HG03439 (cell line): ENCODE measurements at regions not wholly inside any gene's neighbourhood (a gene's known extent, or its start where the extent isn't known, plus 50 kb on each side); places are given as distances from the start of the nearest gene placed in this dataset.
"Not testable (repeated sequence)": the region's sequence is repeated elsewhere in the genome, so short reads cannot be mapped to it uniquely, and the experiment has no call there.

Source experiments
- ATAC-seq: cut with Tn5 transposase; IDR thresholded peaks from one replicate; pipeline ENCODE4 v1.9.1; 2021; ENCODE audit warnings: mild to moderate bottlenecking, moderate library complexity; ENCODE audit not compliant: unreplicated experiment

DNA sequence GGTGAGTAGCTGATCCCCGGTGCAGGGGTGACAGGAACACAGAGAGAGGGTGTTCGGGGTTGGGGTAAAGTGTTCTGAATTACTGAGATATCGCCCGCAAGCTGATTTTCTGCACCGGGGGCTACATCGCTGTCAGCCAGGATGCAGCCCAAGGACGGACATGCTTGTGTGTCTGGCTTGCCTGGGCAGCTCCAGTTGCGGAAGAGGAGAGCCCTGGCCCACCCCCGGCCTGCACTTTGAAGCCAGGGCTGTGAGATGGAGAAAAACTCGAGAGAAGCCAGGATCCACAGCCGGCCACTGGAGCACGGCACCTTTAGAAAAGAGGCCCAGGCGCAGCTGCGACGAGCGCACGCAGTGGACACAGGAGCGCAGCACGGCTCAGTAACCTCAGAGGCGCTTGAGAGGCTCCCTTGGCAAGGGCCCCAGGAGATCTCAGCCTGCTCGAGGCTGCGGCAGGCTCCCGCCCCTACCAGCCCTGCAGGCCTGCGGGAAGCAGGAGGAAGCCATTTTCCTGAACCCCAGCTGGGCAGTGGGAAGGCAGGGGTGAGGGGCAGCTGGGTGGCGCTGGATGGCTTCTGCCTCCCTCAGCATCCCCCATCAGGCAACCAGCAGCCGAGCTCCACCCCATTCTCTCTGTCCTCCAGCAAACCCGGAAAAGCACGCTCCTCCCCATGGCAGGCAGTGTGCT, 59.2 kb downstream of the C9orf50 start:
- no peak for ATAC-seq

DNA sequence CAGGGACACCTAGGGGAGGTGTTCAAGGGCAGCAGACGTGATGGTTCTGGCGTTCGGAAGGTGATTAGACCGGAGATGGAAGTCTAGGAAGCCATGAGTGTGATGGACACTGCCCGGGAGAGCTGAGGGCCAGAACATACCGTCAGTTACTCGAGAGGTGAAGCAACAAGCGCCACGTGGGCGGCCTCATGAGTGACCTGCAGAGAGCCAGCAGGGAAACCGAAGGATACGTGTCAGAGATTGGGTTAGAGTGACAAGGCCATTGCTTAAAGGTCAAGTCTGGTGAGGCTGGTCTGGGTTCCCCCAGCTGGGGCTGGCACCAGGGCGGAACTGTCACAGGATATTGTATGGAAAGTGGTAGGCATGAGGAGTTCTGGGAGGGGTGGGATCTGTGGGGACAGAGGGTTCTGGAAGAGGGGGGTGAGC, 60.0 kb downstream of the C9orf50 start:
- no peak for ATAC-seq

DNA sequence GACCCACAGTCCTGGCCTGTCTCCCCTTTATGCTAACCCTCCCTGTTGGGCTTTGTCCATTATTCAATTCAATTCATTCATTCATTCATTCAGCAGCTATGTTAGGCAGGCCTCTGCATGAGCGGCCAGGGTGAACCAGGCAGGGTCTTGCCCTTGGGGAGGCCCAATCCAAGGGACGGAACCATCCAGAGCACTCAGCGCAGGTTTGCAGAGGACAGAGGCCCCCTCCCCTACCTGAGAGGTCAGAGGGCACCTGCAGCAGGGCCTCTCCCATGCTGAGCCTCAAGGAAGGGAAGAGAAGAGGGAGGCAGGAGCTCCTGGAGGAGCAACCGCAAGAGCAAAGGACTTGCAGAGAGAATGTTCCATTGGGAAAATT, 61.4 kb downstream of the C9orf50 start:
- no peak for ATAC-seq

DNA sequence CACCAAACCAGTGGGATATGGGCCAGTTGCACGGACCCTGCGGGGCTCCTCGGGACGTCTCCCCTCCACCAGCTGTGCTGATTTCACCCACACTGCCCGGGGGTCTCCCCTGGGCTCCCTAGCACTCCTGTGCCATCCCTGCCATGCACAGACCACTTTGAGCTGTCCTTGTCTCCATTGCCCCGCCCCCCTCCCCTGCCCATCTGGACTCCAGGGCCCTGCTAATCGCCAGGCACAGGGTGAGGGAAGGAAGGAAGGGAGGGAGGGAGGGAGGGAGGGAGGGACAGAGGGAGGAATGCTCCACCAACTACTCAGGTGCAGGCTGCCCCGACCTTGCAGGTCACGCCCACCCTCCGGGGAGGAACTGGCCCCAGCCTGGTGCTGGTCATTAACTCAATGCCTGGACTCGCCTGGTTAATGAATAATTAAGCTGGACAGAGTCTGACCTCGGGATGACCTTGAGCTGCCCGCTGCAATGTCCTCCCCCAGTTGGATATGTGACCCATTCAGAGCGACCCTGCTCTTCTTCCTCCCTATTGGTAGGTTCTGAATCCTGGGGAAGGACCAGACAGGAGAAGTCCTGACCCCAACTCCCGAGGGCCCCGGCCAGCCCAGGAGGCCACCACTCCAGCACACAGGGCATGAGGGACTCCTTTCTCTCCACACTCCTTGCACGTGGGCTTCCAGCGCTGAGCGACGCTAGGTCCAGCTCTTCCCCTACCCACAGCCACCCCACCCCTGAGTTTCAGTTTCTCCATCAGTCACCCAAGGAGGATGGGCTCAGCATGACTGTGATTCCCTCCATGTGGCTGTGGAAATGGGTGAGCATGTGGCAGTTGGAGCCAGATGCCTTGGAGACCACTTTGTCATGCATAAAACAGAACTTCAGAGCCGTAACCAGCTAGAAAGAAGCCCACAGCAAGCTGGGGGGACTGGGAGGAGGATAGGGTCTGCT, 62.1 kb downstream of the C9orf50 start:
- ATAC-seq = no peak

DNA sequence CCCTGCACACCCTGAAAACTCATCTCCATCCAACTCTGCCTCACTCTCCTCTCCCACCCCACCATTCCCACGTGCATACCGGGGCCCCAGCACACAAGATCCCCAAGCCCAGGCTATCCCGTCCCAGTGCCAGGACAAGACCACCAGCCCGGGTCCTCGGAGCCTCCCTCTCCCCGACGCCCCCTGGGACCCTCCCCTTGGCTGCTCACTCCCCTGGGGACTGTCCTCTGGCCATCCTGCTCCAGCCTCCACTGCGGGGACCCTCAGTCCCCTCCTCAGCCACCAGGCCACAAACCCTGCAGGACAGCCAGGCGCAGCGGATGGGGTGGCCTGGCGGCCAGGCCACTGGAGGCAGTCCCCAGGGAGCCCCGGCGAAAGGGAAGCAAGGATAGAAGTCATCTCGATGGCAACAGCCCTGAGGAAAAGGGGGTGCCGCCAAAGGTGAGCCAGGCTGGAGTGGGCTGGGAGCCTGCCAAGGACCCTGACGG, 62.8 kb downstream of the C9orf50 start:
- ATAC-seq = no peak

DNA sequence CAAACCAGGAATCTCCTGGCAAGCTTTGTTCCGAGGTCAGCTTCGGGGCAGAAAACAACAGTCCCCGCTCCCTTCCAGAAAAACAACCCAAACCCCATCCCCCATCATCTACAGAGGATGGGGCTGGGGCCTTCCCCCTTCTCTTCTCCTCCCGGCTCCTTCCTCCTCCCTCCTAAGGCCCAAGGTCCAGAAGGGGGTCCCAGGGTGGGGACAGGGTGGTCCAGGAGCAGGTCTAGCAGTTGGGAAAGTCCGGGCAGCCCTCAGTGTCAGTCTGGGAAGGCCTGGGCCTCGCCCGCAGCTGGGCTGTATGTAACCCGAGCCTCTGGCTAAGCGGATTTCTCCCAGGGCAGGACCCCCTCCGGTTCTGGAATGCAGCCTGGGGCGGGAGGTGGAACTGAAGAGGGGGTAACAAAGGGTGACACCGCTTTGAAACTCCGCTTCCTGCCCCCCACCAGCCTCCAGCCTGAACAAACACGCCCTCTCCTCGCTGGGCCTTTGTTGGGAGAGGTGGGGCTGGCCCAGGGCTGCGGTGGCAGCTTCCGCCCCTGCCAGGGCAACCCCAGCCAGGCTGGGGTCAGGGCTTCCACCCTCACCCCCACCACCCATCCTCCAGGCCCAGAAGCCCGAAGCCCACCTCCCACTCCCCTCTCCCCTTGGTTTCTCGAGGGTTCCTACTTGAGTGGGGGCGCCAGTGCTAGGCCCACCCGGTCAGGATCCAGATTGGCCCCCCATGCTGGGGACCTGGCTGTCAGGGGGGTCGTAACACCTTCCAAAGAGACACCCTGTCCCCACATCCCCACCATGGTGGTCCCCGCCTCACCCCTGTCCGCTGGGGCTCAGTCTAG, 63.5 kb downstream of the C9orf50 start:
- ATAC-seq = no peak

DNA sequence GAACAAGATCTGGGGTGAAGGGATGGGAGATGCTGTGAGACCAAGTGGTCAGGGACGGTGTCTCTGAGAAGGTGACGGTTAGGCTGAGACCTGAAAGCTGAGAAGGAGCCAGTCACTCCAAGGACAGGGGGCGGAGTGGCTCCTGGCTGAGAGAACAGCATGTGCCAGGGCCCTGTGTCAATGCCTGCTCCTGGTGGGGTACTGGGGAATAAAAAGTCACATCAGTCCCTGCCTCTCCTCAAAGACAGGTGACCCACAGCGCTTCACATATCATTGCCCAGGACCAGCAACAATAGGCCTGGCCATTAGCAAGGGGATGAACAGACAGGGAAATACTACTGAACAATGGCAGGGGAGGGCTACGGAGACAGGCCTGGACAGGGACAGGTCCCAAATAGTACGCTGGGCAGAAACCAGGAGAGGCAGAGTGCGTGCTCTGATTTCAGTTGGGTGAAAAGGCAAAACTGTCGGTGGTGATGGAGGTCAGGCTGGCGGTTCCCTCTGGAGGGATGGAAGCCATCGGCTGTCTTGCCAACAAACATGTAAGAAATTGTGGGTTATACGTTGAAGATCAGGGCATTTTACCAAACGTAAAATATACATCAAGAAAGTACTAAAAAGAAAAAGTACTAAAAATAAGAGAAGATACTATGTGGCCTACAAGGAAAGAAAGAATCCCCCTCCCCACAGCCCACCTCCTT, 64.3 kb downstream of the C9orf50 start:
- ATAC-seq = no peak

DNA sequence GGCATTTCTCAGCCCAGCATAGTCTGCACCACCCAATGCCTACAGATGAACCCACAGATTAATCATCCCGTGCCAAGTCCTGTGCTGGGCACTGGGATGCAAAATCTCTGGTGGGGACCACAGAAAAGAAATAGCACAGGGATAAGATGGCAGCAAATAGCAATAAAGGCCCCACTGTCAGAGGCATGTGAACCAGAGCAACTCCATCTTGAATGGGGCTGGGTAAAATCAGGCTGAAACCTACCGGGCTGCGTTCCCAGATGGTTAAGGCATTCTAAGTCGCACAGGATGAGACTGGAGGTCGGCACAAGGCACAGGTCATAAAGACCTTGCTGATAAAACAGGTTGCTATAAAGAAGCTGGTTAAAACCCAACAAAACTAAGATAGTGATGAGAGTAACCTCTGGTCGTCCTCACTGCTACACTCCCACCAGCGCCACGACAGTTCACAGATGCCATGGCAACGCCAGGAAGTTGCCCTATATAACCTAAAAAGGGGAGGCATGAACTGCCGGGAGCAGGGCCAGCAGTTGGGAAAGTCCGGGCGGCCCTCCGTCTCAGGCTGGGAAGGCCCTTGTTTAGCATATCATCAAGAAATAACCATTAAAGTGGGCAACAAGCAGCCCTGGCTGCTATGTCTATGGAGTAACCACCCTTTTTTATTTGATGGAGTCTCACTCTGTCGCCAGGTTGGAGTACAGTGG, 65.2 kb downstream of the C9orf50 start:
- ATAC-seq = no peak

DNA sequence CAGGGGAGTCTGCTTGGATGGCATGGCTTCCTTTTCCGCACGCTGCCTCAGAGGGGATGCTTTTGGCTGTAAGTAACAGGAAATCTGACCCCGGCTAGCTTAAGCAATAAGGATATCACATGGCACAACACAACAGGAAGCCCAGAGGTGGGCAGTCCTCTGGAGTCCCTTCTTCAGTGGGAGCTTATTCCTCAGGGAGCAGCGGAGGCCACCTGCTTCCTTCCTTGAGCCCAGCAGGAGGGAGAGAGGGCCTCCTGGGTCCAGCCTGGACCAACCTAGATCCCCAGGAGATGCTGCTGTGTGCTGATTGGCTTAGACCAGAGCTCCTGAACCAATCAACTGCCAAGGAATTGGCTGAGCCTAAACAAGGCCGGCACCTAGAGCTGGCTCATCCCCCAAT, 66.3 kb downstream of the C9orf50 start:
- no peak for ATAC-seq

DNA sequence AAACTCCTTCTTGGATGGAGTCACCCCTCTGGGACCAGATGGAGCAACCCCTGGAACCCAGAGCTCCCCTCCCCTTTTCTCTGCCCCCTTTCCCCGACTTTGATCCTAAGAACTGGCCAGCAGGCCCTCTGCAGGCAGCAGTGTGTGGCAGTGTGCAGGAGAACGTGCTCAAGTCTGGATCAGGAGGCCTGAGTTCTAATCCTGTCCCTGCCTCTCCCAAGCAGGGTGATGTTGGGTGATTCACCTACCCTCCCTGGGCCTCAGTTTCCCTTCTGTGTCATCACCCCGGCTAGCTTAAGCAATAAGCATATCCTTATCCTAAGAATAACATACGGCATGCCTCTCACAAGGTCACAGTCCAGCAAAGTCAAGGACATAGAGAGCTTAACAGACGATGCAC, 67.6 kb downstream of the C9orf50 start:
- no peak for ATAC-seq

DNA sequence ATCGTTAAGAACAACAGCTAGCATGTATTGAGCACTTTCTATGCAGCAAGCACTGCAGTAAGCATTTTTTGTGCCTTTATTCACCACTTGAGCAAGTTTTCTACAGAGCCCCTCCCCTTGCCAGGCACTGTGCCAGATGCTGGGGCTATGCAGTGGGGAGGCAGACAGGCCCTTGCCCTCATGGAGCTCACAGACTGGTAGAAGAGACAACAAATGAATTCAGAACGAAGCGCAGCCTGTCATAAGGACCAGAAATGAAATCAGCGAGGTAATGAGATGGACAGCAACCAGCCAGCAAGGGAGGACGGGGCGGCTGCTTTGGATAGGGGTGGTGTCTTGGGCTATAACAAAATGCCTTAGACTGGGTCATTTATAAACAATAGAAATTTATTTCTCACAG, 68.8 kb downstream of the C9orf50 start:
- ATAC-seq = no peak

DNA sequence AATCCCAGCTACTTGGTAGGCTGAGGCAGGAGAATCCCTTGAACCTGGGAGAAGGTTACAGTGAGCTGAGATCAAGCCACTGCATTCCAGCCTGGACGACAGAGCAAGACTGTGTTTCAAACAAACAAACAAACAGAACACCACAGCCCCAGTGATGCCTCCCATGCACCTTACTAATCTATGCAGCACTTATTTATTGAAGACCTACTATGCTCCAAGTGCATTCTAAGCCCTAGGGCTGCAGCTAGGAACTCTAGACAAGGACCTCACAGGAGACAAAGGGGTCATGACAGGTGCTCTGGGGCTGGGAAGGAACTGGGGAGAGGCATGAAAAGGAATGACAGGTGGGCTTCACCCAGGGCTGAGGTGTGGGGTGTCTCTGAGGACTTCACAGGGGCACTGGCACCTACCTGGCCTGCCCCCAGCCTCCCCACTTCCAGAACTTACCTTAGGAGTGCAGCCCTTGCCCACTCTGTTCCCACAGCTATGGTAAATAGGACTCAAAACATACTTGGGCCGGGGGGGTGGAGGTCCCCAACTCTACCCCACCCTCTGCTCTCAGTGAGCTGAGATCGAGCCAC, 69.4 kb downstream of the C9orf50 start:
- no peak for ATAC-seq

DNA sequence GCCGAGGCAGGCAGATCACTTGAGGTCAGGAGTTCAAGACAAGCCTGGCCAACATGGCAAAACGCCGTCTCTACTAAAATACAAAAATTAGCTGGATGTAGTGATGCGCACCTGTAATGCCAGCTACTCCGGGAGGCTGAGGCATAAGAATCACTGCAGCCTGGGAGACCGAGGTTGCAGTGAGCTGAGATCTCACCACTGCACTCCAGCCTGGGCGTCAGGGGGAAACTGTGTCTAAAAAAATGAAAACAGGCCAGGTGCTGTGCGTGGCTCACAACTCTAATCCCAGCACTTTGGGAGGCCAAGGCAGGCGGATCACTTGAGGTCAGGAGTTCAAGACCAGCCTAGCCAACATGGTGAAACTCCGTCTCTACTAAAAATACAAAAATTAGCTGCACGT, 69.9 kb downstream of the C9orf50 start:
- not testable (repeated sequence) for ATAC-seq

DNA sequence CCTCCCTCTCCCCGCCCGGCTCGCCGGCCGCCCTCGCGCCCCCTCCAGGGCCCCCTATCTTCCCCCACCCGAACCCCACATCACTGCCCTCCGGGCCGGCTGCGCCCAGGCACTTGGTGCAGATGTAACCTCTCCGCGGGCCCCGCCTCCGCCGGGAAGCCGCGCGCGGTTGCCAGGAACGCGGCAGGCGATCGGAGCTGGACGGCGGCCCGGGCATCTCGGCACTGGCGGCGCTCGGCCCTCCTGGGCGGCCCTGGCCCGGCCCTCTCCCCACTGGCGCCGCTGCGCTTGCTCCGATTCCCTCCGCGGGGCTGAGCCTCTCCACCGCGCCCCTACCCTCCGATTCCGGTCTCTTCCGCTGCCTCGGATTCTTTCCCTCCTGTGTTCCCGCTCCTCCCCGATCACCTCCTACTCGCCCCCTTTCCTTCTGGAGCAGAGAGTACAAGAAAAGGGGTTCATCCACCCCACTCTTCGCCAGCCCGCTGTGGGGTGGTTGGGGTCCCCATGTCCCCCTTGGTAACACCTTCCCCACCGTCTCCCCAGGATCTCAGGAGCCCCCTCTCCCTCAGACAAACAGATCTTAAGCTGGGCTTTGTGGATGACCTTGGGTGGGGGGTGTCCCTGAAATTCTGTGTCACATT, 70.6 kb downstream of the C9orf50 start:
- ATAC-seq = no peak

DNA sequence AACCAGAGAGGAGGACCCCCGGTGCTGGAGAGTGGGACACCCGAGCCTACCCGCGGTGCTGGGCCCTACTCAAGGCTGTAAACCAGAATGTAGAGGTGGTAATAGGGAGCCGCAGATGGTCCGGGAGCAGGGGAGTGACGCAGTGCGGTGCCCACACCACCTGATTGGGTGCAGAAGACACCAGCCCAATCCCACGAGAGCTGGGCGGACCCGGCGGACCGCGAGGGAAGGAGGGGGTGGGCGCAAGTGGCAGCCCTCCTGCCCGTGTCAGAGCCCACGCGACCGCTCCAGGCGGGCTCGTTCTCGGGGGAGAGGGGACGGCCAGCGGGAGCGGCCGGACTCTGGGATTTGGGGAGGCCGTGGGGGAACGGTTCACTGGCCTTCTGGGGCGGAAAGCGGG, 71.2 kb downstream of the C9orf50 start:
- no peak for ATAC-seq

DNA sequence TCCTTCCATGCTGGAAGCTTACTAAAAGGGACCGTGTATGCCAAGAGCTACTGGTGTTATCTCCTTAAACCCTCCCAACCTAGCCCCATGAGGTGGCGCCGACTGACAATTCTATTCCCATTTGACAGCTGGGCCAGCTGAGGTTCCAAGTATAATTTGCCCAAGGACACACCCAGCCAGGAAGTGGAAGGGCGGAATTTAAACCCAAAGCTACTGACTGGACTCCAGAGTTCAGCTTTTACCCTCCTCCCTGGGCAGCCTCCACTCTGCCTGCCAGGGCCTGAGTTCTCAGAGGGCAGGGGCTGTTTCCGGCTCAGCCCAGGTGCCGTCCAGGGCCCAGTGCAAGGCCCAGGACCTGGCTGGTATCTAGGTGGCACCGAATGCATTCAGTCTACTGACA, 71.8 kb downstream of the C9orf50 start:
- ATAC-seq = no peak

DNA sequence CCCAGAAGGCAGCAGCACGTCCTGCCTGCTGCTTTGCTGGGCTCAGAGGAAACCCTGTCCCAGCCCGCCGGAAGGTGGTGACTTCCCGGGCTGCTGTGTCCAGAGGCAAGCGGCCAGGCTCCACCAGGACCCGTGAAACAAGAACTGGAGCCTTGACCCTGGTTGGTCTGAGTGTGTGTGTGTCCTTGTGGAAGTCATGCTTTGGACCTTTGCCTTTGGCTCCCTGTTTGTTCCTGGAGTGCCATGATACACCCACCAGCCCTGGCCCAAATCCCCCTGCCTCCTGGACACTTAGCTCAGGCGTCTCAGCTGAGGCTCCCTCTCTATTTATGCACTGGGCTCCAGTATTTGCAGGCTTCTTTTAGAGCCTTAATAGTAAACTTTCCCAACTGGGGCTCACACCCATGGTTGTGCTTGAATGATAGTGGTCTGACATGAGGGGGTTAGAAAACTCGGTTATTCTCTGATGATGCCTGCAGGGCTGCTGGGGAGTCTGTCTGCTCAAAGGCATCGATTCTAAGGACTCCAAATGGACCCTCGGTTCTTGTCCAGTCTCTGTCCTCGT, 72.2 kb downstream of the C9orf50 start:
- no peak for ATAC-seq

DNA sequence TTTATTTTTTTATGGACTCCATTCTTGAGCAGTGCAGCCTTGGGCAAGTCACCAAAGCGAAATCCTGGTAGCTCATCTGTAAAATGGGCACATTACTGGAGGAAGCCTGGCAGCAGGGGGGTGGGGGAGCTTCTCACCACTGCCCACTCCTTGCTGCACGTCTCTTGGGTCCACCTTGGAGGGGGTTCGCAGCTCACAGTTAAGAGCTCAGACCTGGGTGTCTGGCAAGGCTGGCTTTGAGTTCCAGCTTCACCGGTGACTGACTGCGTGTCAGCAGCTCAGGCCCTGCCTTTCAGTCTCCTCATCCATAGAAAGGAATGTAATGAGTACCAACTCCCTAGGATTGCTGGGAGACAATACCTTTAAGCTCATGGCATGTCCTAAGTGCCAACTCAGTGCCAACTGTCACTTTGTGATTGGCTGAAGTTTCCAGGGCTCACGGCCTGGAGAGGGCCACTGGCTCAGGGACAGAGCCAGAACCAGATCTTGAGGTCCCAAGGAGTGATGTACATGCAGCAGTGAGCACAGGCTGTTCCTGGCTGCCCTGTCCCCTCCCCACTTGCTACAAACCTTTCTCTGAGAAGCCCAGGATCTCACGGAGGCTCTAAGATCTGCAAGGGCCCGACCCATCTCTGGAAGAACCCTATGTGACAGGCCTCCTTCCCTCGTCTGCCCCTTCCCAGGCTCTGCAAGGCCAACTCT, 72.9 kb downstream of the C9orf50 start:
- no peak for ATAC-seq
